GM19452 (cell line): ENCODE measurements at regions not wholly inside any gene's neighbourhood (a gene's known extent, or its start where the extent isn't known, plus 50 kb on each side); places are given as distances from the start of the nearest gene placed in this dataset.

ENCODE experiments used
- ATAC-seq: cut with Tn5 transposase; IDR thresholded peaks from one replicate; pipeline ENCODE4 v1.9.1; 2021; ENCODE audit not compliant: unreplicated experiment

GRCh38 chr15:99507504-99508310 lies 58.1 kb upstream of the MEF2A start:
- no peak for ATAC-seq

DNA sequence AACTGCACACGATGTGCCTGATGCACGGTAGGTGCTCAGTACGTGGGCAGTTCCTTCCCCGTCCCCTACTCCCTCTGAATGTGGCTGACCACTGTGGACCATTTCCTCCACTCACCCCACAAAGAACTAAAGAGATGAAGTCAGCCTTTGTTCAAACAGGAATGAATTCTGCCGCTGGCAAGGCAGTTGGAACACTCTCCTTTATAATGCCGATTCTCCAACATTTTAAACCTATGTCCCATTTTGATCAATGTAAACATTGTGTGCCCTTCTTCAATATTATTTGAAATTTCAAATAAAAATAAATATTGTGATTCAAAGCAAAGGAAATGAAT lies 57.5 kb upstream of the MEF2A start:
- no peak for ATAC-seq

GRCh38 chr15:99508852-99509251 lies 56.9 kb upstream of the MEF2A start:
- no peak for ATAC-seq

- no peak for ATAC-seq
Measured at GRCh38 chr15:99509686-99510461, 55.9 kb upstream of the MEF2A start.

DNA sequence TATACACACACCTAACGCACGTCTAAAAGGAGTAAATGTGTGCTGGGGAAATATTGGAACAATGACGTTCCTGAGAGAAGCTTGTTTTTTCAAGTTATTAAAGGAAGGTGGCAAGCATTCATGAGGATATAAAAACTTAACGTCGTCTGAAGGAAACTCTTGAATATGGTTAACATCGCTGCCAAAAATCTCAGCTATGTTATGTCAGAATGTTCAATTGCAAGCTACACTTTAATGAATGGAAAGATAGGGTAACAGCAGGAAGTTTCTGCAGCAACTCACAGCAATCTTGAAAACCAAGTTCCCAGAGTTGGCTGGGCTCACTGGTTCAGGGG lies 54.3 kb upstream of the MEF2A start:
- ATAC-seq = no peak

- ATAC-seq = peak; percentile 65
Measured at GRCh38 chr15:99511866-99512661, 53.7 kb upstream of the MEF2A start.

DNA sequence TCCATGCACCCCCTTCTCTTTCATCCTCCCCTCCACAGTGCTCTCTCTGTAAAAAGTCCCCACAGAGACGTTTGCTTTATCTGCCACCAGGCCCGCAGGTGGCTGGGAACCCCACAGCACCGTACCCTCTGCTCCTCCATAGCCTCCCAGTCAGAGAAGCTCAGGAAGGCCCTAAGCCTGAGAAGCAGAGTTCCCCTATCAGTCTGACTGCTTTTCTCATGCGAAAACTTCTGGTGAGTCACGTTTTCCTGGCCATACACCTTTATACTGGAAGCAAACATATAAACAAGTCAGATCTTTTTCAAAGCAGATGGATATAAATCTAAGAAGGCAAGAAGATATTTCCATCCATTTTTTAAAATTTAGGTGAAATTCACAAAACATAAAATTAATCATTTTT lies 51.5 kb upstream of the MEF2A start:
- ATAC-seq = no peak
